ENCODE measurements at regions not wholly inside any gene's neighbourhood (a gene's known extent, or its start where the extent isn't known, plus 50 kb on each side); places are given as distances from the start of the nearest gene placed in this dataset.

DNA sequence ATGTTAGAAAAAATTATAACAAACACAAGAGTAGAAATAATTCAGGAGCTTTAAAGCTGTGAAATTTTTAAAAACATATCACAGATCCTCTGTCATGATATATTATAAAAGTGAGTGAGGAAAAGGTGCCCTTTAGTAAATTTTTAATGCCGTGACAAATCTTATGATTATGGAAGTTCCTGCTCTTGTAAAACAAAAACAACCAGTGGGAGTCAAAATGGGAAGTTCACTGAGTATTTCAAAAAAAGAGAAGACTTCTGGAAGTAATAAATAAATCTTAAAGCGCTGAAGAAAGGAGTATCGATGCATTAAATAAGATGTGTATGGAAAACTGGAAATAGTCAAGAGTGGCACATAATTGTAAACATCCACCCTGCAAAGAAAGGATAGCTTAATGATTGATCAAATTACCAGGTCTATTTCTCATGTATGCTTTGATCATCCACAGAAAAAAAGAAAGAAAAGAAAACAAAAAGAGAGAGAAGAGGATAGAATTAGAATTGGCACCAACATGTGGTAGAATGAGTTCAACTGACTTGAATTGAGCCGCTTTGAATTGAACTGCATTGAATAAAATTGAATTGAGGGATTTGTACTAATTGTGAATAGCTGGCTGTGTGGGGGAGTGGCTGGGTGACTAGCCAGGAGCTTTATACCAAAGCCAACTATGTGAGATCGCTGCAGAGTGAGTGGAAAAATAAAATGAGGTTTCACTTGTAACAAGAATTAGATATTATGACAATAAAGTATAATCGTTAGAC, 647.6 kb upstream of the SPRY2 start:
- Mint-ChIP-seq H3K27me3 (ENCODE audit: low read depth in 3 of 3) (peaks cover 0 to 3% (median 0%) of the 10 kb centered on the region in 3 donors), H3K9me3 (peaks cover 8 to 25% (median 14%) of the 10 kb centered on the region in 7 donors), H3K4me1 (no peaks in the 10 kb centered on the region), H3K27ac (no peak overlapping the region), H3K36me3 (no peaks in the 10 kb centered on the region), H3K4me3 (no peak overlapping the region)
- H4K20me1 ChIP-seq (ENCODE audit: insufficient read depth, low read length): no peaks in the 10 kb centered on the region
- H3K4me2 ChIP-seq (replicated peaks; ENCODE audit: extremely low read depth, low read length, poor library complexity, severe bottlenecking): no peak overlapping the region
- no peak for TF ChIP-seq CTCF (IDR thresholded peaks at IDR 0.05)
- no peak overlapping the region for H3K9ac ChIP-seq (ENCODE audit: insufficient read depth, low read length, poor library complexity, severe bottlenecking)
- intact Hi-C loops (cut with micrococcal nuclease): no loop called here
- 100% methylated on average over 2 of the region's 6 CpGs for WGBS (ENCODE audit: insufficient coverage)
- H3K4me1 ChIP-seq (ENCODE audit: control insufficient read depth in 1 of 2, insufficient read depth in 2 of 2, low read length in 2 of 2): no peaks in the 10 kb centered on the region
- H3K27ac ChIP-seq (ENCODE audit: low read depth in 1 of 2, low read length in 2 of 2): no peak overlapping the region
- no peak overlapping the region for H3K4me3 ChIP-seq (replicated peaks in 1 of 3; ENCODE audit: low read depth in 2 of 3, low read length in 3 of 3)
- no peaks in the 10 kb centered on the region for H3K27me3 ChIP-seq (ENCODE audit: control insufficient read depth in 2 of 2, insufficient read depth in 2 of 2, low read length in 2 of 2)
- peaks cover 0 to 9% of the 10 kb centered on the region in 2 donors for H3K9me3 ChIP-seq (replicated peaks in 1 of 2; ENCODE audit: control insufficient read depth in 1 of 2, insufficient read depth in 1 of 2, low read length in 2 of 2)
- H3K36me3 ChIP-seq (replicated peaks in 1 of 2; ENCODE audit: control insufficient read depth in 1 of 2, insufficient read depth in 2 of 2, low read length in 2 of 2): no peaks in the 10 kb centered on the region
- H3K79me2 ChIP-seq (ENCODE audit: insufficient read depth, low read length): no peaks in the 10 kb centered on the region
- no peak overlapping the region for H2AFZ ChIP-seq (ENCODE audit: insufficient read depth, low read depth, low read length, poor library complexity, severe bottlenecking)
- no peak for DNase-seq

DNA sequence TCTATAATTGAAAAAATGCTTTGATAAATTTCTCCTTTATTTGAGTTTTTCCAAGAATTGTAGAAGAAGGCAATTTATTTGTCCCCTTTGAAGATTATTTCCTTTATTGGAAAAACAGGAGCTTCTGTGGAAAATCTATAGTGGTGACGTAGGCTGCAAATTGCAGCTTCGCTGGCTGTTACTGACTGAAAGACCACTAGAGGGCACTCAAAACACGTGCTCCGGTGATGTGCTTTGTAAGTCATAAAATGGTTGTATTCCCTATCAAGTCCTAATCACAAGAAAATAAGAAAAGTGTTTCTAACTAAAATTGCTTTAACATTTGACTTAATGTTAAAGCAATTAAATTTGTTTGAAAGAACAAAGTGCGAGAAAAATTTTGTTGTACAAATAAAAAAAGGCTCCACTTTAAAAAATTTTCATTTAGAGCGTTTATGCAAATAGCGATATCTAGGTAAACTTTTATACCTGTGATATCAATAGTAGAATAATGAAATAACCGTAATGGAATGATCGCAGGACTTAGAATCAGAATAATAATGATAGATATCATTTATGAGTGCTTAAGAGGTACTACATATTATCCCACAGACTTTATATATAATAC, 638.2 kb upstream of the SPRY2 start:
- Histone ChIP-seq H3K4me2 (replicated peaks; ENCODE audit: extremely low read depth, low read length, poor library complexity, severe bottlenecking) (no peak overlapping the region), H3K79me2 (ENCODE audit: insufficient read depth, low read length) (no peaks in the 10 kb centered on the region), H3K27ac (ENCODE audit: low read depth in 1 of 2, low read length in 2 of 2) (no peak overlapping the region), H3K4me1 (ENCODE audit: control insufficient read depth in 1 of 2, insufficient read depth in 2 of 2, low read length in 2 of 2) (no peaks in the 10 kb centered on the region), H3K4me3 (replicated peaks in 1 of 3; ENCODE audit: low read depth in 2 of 3, low read length in 3 of 3) (no peak overlapping the region), H3K9ac (ENCODE audit: insufficient read depth, low read length, poor library complexity, severe bottlenecking) (no peak overlapping the region), H3K27me3 (ENCODE audit: control insufficient read depth in 2 of 2, insufficient read depth in 2 of 2, low read length in 2 of 2) (no peaks in the 10 kb centered on the region), H4K20me1 (ENCODE audit: insufficient read depth, low read length) (no peaks in the 10 kb centered on the region), H2AFZ (ENCODE audit: insufficient read depth, low read depth, low read length, poor library complexity, severe bottlenecking) (no peak overlapping the region), H3K36me3 (replicated peaks in 1 of 2; ENCODE audit: control insufficient read depth in 1 of 2, insufficient read depth in 2 of 2, low read length in 2 of 2) (no peaks in the 10 kb centered on the region), H3K9me3 (replicated peaks in 1 of 2; ENCODE audit: control insufficient read depth in 1 of 2, insufficient read depth in 1 of 2, low read length in 2 of 2) (no peaks in the 10 kb centered on the region)
- DNase-seq: peak in 2 of 3 donors; percentile 5 to 16
- H3K27ac Mint-ChIP-seq: no peak overlapping the region
- H3K27me3 Mint-ChIP-seq (ENCODE audit: low read depth in 3 of 3): no peaks in the 10 kb centered on the region
- TF ChIP-seq CTCF (IDR thresholded peaks at IDR 0.05): peak; percentile 78
- no peak overlapping the region for H3K4me3 Mint-ChIP-seq
- H3K4me1 Mint-ChIP-seq: no peaks in the 10 kb centered on the region
- no peaks in the 10 kb centered on the region for H3K36me3 Mint-ChIP-seq
- peaks cover 0 to 14% (median 6%) of the 10 kb centered on the region in 7 donors for H3K9me3 Mint-ChIP-seq
- WGBS (ENCODE audit: insufficient coverage): no CpG with 5 or more reads among the region's 9 CpGs
- intact Hi-C loops (cut with micrococcal nuclease): no loop called here

Measured in CD14-positive monocyte (primary cell).